Gastrocnemius medialis (tissue), 4 donors: ENCODE measurements at regions not wholly inside any gene's neighbourhood (a gene's known extent, or its start where the extent isn't known, plus 50 kb on each side); places are given as distances from the start of the nearest gene placed in this dataset.

Experiments used
- ATAC-seq, 2 donors: fragments of 150-250 bp; one replicate each; pipeline ENCODE4 v1.9.1; 2016
- DNase-seq, 2 donors: peaks; one replicate each; pipeline ENCODE4 v3.0.0-alpha.2; 2019
- H3K27ac ChIP-seq, 4 donors: fragments of 200-600 bp; sonication (generic); 1 replicate in 1 of 4; 2 replicates in 3 of 4; pipeline ENCODE4 v1.5.1; 2016 to 2018; ENCODE audit warnings: mild to moderate bottlenecking in 2 of 4, moderate library complexity in 1 of 4
- H3K27me3 ChIP-seq, 3 donors: fragments of 200-600 bp; sonication (generic) in 2 of 3; 1 replicate in 1 of 3; 2 replicates in 2 of 3; pipeline versions ENCODE4 v1.5.1 to v1.6.0; 2016 to 2019; ENCODE audit warnings: mild to moderate bottlenecking in 1 of 3, moderate library complexity in 1 of 3
- H3K36me3 ChIP-seq, 2 donors: fragments of 200-600 bp; sonication (generic) in 1 of 2; one replicate each; pipeline ENCODE4 v1.5.1; 2017 to 2018
- H3K4me1 ChIP-seq, 2 donors: fragments of 200-600 bp; sonication (generic) in 1 of 2; one replicate each; pipeline ENCODE4 v1.5.1; 2016 to 2017; ENCODE audit warnings: mild to moderate bottlenecking in 2 of 2
- H3K4me3 ChIP-seq, 4 donors: fragments of 200-600 bp; sonication (generic) in 3 of 4; 1 replicate in 1 of 4; 2 replicates in 3 of 4; pipeline ENCODE4 v1.5.1; 2016 to 2019; ENCODE audit warnings: mild to moderate bottlenecking in 2 of 4
- H3K9me3 ChIP-seq, 3 donors: fragments of 200-600 bp; sonication (generic) in 2 of 3; 1 replicate in 1 of 3; 2 replicates in 2 of 3; pipeline ENCODE4 v1.5.1; 2016 to 2019
- CTCF ChIP-seq, 5 experiments: fragments of 450-650 bp in 3 of 5; fragments of 200-600 bp in 2 of 5; sonication (generic) in 2 of 5; IDR thresholded peaks in 4 of 5; conservative IDR thresholded peaks in 1 of 5; 1 replicate in 4 of 5; 2 replicates in 1 of 5; pipeline ENCODE4 v1.5.1; 2016 to 2019; ENCODE audit warnings: antibody characterized with exemption in 5 of 5, mild to moderate bottlenecking in 3 of 5, moderate library complexity in 3 of 5
- POLR2A ChIP-seq, 2 donors: fragments of 450-650 bp; IDR thresholded peaks; one replicate each; pipeline ENCODE4 v1.6.1; 2017; ENCODE audit warnings: antibody characterized with exemption in 2 of 2, mild to moderate bottlenecking in 2 of 2, moderate library complexity in 2 of 2
- in situ Hi-C, 4 donors: fragments of 200-750 bp; cut with MboI; loops; one replicate each; pipeline versions ENCODE4 v1.15.0 to v1.8.0; 2017; ENCODE audit warnings: low sequenced_read_pairs in 4 of 4
- intact Hi-C: fragments of 100-400 bp; cut with DNase I; formaldehyde crosslinking; loops from one replicate; pipeline ENCODE4 v1.15.1; 2023; ENCODE audit warnings: low total_unique reads

- Histone ChIP-seq H3K4me1 (peaks cover 31 to 32% of the 10 kb centered on the region in 2 donors), H3K4me3 (no peak overlapping the region), H3K9me3 (no peaks in the 10 kb centered on the region), H3K27me3 (no peaks in the 10 kb centered on the region), H3K27ac (peak overlapping the region; percentile 49 to 78 (median 62)), H3K36me3 (no peaks in the 10 kb centered on the region)
- peak in 1 of 2 donors; percentile 29 for DNase-seq
- in situ Hi-C loops (no loop called here), intact Hi-C loops (loop anchor here (2.0 kb wide), 1 partner anchor 41 kb away; no protein-coding TSS in a partner anchor)
- TF ChIP-seq POLR2A (IDR thresholded peaks at IDR 0.05) (no peak), CTCF (IDR thresholded peaks at IDR 0.05 in 4 of 5, conservative IDR thresholded peaks at IDR 0.05 in 1 of 5) (no peak)
- peak; percentile 49 to 78 for ATAC-seq
These were observed 56.7 kb upstream of the PNRC1 start for GRCh38 chr6:89023591-89024441.

- ATAC-seq (peak; percentile 15 to 43), DNase-seq (no peak)
- Histone ChIP-seq H3K36me3 (no peaks in the 10 kb centered on the region), H3K4me3 (no peak overlapping the region), H3K4me1 (peaks cover 31 to 32% of the 10 kb centered on the region in 2 donors), H3K27ac (peak overlapping the region in 3 of 4 donors; percentile 16 to 62 (median 52)), H3K27me3 (no peaks in the 10 kb centered on the region), H3K9me3 (no peaks in the 10 kb centered on the region)
- TF ChIP-seq POLR2A (IDR thresholded peaks at IDR 0.05) (no peak), CTCF (IDR thresholded peaks at IDR 0.05 in 4 of 5, conservative IDR thresholded peaks at IDR 0.05 in 1 of 5) (no peak)
- intact Hi-C loops, result no loop called here
- in situ Hi-C loops, result no loop called here
These were observed 57.8 kb upstream of the PNRC1 start for GRCh38 chr6:89022798-89023197.

- no peak overlapping the region for H3K4me3 ChIP-seq
- intact Hi-C loops, result no loop called here
- no peaks in the 10 kb centered on the region for H3K36me3 ChIP-seq
- no peak for TF ChIP-seq CTCF (IDR thresholded peaks at IDR 0.05 in 4 of 5, conservative IDR thresholded peaks at IDR 0.05 in 1 of 5)
- no peak for TF ChIP-seq POLR2A (IDR thresholded peaks at IDR 0.05)
- no peak overlapping the region for H3K27ac ChIP-seq
- no peak for ATAC-seq
- H3K9me3 ChIP-seq, result no peaks in the 10 kb centered on the region
- H3K27me3 ChIP-seq, result no peaks in the 10 kb centered on the region
- DNase-seq, result no peak
- in situ Hi-C loops, result no loop called here
- H3K4me1 ChIP-seq, result peaks cover 31 to 32% of the 10 kb centered on the region in 2 donors
These were observed 58.2 kb upstream of the RNGTT start for GRCh38 chr6:89021629-89022028.

GRCh38 chr6:89015971-89016370 is 52.6 kb upstream of the RNGTT start:
- ATAC-seq (no peak), DNase-seq (no peak)
- TF ChIP-seq CTCF (IDR thresholded peaks at IDR 0.05 in 4 of 5, conservative IDR thresholded peaks at IDR 0.05 in 1 of 5), result no peak
- TF ChIP-seq POLR2A (IDR thresholded peaks at IDR 0.05), result no peak
- no peak overlapping the region for H3K27ac ChIP-seq
- H3K4me1 ChIP-seq, result no peaks in the 10 kb centered on the region
- H3K36me3 ChIP-seq, result no peaks in the 10 kb centered on the region
- no peaks in the 10 kb centered on the region for H3K9me3 ChIP-seq
- intact Hi-C loops, result no loop called here
- no peaks in the 10 kb centered on the region for H3K27me3 ChIP-seq
- in situ Hi-C loops, result no loop called here
- H3K4me3 ChIP-seq, result no peak overlapping the region
